ENCODE measurements at regions not wholly inside any gene's neighbourhood (a gene's known extent, or its start where the extent isn't known, plus 50 kb on each side); places are given as distances from the start of the nearest gene placed in this dataset.

- H3K36me3 ChIP-seq = no peaks in the 10 kb centered on the region
- WGBS = 64% methylated on average over 3 of the region's 3 CpGs
- peak overlapping the region in 1 of 4 donors; percentile 50 for H3K27ac ChIP-seq (replicated peaks in 1 of 4)
- no peaks in the 10 kb centered on the region for H3K9me3 ChIP-seq
- DNase-seq (ENCODE audit: extremely low spot score) = no peak
- intact Hi-C loops (cut with DNase I) = no loop called here
- no peak overlapping the region for H3K4me3 ChIP-seq
- peak in 1 of 2 donors; percentile 32 for TF ChIP-seq POLR2AphosphoS5 (IDR thresholded peaks at IDR 0.05)
- TF ChIP-seq EP300 (IDR thresholded peaks at IDR 0.05) = no peak
- H3K4me1 ChIP-seq = peaks cover 0 to 33% (median 26%) of the 10 kb centered on the region in 4 donors
- H3K27me3 ChIP-seq = peaks cover 0 to 9% (median 3%) of the 10 kb centered on the region in 4 donors
These were observed 87.4 kb downstream of the ZNF467 start for GRCh38 chr7:149686011-149686410.

GRCh38 chr7:149685455-149685854 lies 87.9 kb downstream of the ZNF467 start:
- intact Hi-C loops (cut with DNase I) = no loop called here
- TF ChIP-seq CTCF (IDR thresholded peaks at IDR 0.05) (no peak), POLR2AphosphoS5 (IDR thresholded peaks at IDR 0.05) (no peak)

GRCh38 chr7:149683898-149684297 lies 89.5 kb downstream of the ZNF467 start:
- H3K4me3 ChIP-seq = no peak overlapping the region

More at GRCh38 chr7:149685455-149685854, 87.9 kb downstream of the ZNF467 start:
- peaks cover 0 to 3% (median under 1%) of the 10 kb centered on the region in 4 donors for H3K27me3 ChIP-seq
- 87% methylated on average over 3 of the region's 3 CpGs for WGBS
- DNase-seq (ENCODE audit: extremely low spot score) = no peak
- H3K27ac ChIP-seq (replicated peaks in 1 of 4) = no peak overlapping the region
- H3K36me3 ChIP-seq = no peaks in the 10 kb centered on the region
- H3K4me1 ChIP-seq = peaks cover 0 to 27% (median 24%) of the 10 kb centered on the region in 4 donors
- no peak overlapping the region for H3K4me3 ChIP-seq
- H3K9me3 ChIP-seq = peaks cover 0 to 5% (median 0%) of the 10 kb centered on the region in 4 donors

GRCh38 chr7:149683181-149683580 lies 90.2 kb downstream of the ZNF467 start:
- Histone ChIP-seq H3K4me1 (peaks cover 0 to 18% (median 16%) of the 10 kb centered on the region in 4 donors), H3K27me3 (no peaks in the 10 kb centered on the region), H3K36me3 (no peaks in the 10 kb centered on the region), H3K4me3 (no peak overlapping the region), H3K27ac (replicated peaks in 1 of 4) (no peak overlapping the region), H3K9me3 (peaks cover 0 to 5% (median 0%) of the 10 kb centered on the region in 4 donors)
- TF ChIP-seq CTCF (IDR thresholded peaks at IDR 0.05) = no peak
- TF ChIP-seq EP300 (IDR thresholded peaks at IDR 0.05) = no peak
- TF ChIP-seq POLR2AphosphoS5 (IDR thresholded peaks at IDR 0.05) = no peak
- TF ChIP-seq POLR2A (IDR thresholded peaks at IDR 0.05; ENCODE audit: low read depth) = no peak
- intact Hi-C loops (cut with DNase I) = no loop called here
- no peak for DNase-seq (ENCODE audit: extremely low spot score)
- 93% methylated on average over 2 of the region's 2 CpGs for WGBS

More at GRCh38 chr7:149683898-149684297, 89.5 kb downstream of the ZNF467 start:
- intact Hi-C loops (cut with DNase I) = no loop called here
- H3K9me3 ChIP-seq = peaks cover 0 to 5% (median 0%) of the 10 kb centered on the region in 4 donors
- WGBS = 81% methylated on average over 2 of the region's 2 CpGs
- no peaks in the 10 kb centered on the region for H3K36me3 ChIP-seq
- no peak for DNase-seq (ENCODE audit: extremely low spot score)
- peaks cover 0 to 18% (median 16%) of the 10 kb centered on the region in 4 donors for H3K4me1 ChIP-seq
- no peak for TF ChIP-seq POLR2A (IDR thresholded peaks at IDR 0.05; ENCODE audit: low read depth)
- no peak for TF ChIP-seq CTCF (IDR thresholded peaks at IDR 0.05)
- TF ChIP-seq POLR2AphosphoS5 (IDR thresholded peaks at IDR 0.05) = no peak
- no peak for TF ChIP-seq EP300 (IDR thresholded peaks at IDR 0.05)
- no peaks in the 10 kb centered on the region for H3K27me3 ChIP-seq
- H3K27ac ChIP-seq (replicated peaks in 1 of 4) = no peak overlapping the region

GRCh38 chr7:149682038-149682437 lies 91.3 kb downstream of the ZNF467 start:
- Histone ChIP-seq H3K4me1 (peaks cover 0 to 18% (median 16%) of the 10 kb centered on the region in 4 donors), H3K27me3 (no peaks in the 10 kb centered on the region), H3K9me3 (peaks cover 0 to 5% (median 0%) of the 10 kb centered on the region in 4 donors), H3K27ac (replicated peaks in 1 of 4) (no peak overlapping the region), H3K4me3 (no peak overlapping the region), H3K36me3 (no peaks in the 10 kb centered on the region)
- intact Hi-C loops (cut with DNase I) = no loop called here
- no peak for TF ChIP-seq POLR2A (IDR thresholded peaks at IDR 0.05; ENCODE audit: low read depth)
- no peak for TF ChIP-seq POLR2AphosphoS5 (IDR thresholded peaks at IDR 0.05)
- TF ChIP-seq EP300 (IDR thresholded peaks at IDR 0.05) = no peak
- TF ChIP-seq CTCF (IDR thresholded peaks at IDR 0.05) = no peak
- DNase-seq (ENCODE audit: extremely low spot score) = no peak
